ENCODE measurements at regions not wholly inside any gene's neighbourhood (a gene's known extent, or its start where the extent isn't known, plus 50 kb on each side); places are given as distances from the start of the nearest gene placed in this dataset.
"Not testable (repeated sequence)": the region's sequence is repeated elsewhere in the genome, so short reads cannot be mapped to it uniquely, and the experiment has no call there.

- no peak overlapping the region for H3K4me3 ChIP-seq (ENCODE audit: low read depth, low read length)
- DNase-seq (ENCODE audit: low read depth): no peak
- TF ChIP-seq CTCF (IDR thresholded peaks at IDR 0.05; ENCODE audit: insufficient read depth, low read depth, low read length): no peak
These were observed 121.3 kb upstream of the SALL1 start for GRCh38 chr16:51272420-51272819.

GRCh38 chr16:51271156-51271701, 120.2 kb upstream of the SALL1 start:
- TF ChIP-seq CTCF (IDR thresholded peaks at IDR 0.05; ENCODE audit: insufficient read depth, low read depth, low read length): no peak
- H3K4me3 ChIP-seq (ENCODE audit: low read depth, low read length): no peak overlapping the region
- no peak for DNase-seq (ENCODE audit: low read depth)

DNA sequence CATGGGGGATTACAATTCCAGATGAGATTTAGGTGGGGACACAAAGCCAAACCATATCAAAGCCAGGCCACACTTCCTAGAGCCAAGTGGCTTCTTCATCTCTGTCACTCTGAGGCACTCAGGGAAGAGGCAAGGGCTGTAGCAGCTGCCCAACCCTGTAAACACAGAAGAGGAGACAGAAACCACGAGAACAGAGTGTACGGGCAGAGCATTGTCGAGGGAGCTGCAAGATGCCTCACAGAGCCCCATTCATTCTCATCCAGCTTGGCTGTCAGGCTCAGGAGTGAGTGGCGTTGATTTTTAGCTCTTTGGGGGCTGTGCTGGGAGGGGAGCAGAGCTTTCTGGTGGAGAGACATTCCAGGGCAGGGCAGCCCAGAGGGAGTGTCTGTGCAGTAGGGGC, 117.2 kb upstream of the SALL1 start:
- TF ChIP-seq CTCF (IDR thresholded peaks at IDR 0.05; ENCODE audit: insufficient read depth, low read depth, low read length): no peak
- no peak overlapping the region for H3K4me3 ChIP-seq (ENCODE audit: low read depth, low read length)
- no peak for DNase-seq (ENCODE audit: low read depth)

DNA sequence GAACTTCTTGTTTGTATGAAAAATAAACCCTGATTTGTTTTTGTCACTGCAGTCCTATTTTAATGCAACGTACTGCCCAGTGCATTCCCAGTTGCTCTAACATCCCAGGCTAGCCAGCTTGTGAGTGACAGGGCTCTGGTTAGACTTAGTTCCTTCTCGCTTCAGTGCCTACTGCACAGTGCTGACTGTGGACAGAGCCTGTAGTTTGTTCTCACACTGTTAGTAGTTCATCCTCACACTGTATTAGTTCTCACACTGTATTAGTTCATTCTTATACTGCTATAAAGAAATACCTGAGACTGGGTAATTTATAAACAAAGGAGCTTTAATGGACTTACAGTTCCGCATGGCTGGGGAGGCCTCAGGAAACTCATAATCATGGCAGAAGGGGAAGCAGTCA, 116.6 kb upstream of the SALL1 start:
- DNase-seq (ENCODE audit: low read depth): no peak
- no peak overlapping the region for H3K4me3 ChIP-seq (ENCODE audit: low read depth, low read length)
- no peak for TF ChIP-seq CTCF (IDR thresholded peaks at IDR 0.05; ENCODE audit: insufficient read depth, low read depth, low read length)

DNA sequence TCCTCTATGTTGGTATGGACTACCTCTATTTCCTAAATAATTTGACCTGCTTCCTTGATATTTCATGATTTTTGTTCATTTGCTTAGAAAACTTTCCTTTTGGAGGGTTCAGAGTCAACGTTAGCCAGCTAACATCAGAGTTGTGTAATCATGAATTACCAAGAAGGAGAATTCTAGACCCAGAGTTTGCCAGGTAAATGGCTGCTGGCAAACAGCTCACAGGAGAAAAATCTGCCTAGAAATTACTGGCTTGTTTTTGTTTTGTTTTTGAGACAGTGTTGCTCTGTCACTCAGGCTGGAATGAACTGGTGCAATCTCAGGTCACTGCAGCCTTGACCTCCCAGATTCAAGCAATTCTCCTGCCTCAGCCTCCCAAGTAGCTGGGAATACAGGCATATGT, 111.4 kb upstream of the SALL1 start:
- no peak for TF ChIP-seq CTCF (IDR thresholded peaks at IDR 0.05; ENCODE audit: insufficient read depth, low read depth, low read length)
- no peak for DNase-seq (ENCODE audit: low read depth)
- H3K4me3 ChIP-seq (ENCODE audit: low read depth, low read length): no peak overlapping the region

DNA sequence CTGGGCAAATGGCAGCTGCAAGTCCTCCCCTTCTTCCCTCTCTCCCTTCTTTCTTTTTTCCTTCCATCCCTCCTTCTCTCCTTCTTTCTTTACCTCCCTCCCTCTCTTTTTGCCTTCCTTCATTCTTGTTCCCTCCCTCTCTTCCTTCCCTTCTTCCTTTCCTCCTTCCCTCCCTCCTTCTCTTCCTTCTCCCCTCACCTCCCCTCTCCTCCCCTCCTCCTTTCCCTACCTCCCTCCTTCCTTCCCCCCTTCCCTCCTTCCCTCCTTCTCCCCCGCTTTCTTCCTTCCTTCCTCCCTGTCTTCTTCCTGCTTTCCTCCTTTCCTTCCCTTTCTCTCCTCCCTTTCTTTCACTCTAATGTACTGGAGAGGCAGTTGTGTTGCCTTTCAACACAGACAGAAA, 110.8 kb upstream of the SALL1 start:
- no peak for DNase-seq (ENCODE audit: low read depth)
- TF ChIP-seq CTCF (IDR thresholded peaks at IDR 0.05; ENCODE audit: insufficient read depth, low read depth, low read length): no peak
- H3K4me3 ChIP-seq (ENCODE audit: low read depth, low read length): no peak overlapping the region

- no peak for TF ChIP-seq CTCF (IDR thresholded peaks at IDR 0.05; ENCODE audit: insufficient read depth, low read depth, low read length)
- no peak overlapping the region for H3K4me3 ChIP-seq (ENCODE audit: low read depth, low read length)
- DNase-seq (ENCODE audit: low read depth): no peak
These were observed 104.4 kb upstream of the SALL1 start for GRCh38 chr16:51255349-51255972.

GRCh38 chr16:51254390-51254789, 103.3 kb upstream of the SALL1 start:
- not testable (repeated sequence) for DNase-seq (ENCODE audit: low read depth); H3K4me3 ChIP-seq (ENCODE audit: low read depth, low read length)
